ENCODE measurements at regions not wholly inside any gene's neighbourhood (a gene's known extent, or its start where the extent isn't known, plus 50 kb on each side); places are given as distances from the start of the nearest gene placed in this dataset.

DNA sequence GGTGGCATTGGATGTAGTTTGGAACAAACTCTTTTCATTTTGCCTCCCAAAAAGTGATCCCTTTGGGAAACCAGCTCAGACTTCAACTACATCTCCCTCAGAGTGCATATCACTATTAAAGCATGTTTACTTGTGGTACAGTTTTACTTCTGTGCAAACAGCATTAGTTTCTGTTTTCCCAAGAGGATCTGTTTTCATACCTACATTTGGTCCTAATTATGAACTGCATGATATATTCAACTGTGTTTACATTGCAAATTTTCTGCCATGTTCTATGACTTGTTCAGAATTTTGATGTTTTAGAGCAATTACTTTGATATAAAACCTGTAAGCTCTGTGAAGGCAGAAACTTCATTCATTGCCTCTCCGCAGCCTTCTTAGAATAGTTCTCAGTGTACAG, 681.5 kb upstream of the ACO1 start:
- Histone ChIP-seq H3K4me3 (no peak overlapping the region), H3K9me3 (replicated peaks; ENCODE audit: control insufficient read depth, insufficient read depth, low read length) (no peaks in the 10 kb centered on the region), H3K36me3 (ENCODE audit: control insufficient read depth in 2 of 2, insufficient read depth in 2 of 2, low read length in 1 of 2) (no peaks in the 10 kb centered on the region), H3K9ac (ENCODE audit: control insufficient read depth, insufficient read depth, low read length) (no peak overlapping the region), H3K27me3 (replicated peaks in 1 of 2; ENCODE audit: control insufficient read depth in 2 of 2, insufficient read depth in 2 of 2, low read length in 1 of 2) (no peaks in the 10 kb centered on the region), H3K27ac (ENCODE audit: control insufficient read depth, insufficient read depth) (no peak overlapping the region), H2AFZ (ENCODE audit: control insufficient read depth, low read depth, low read length) (no peak overlapping the region), H3K4me2 (ENCODE audit: control insufficient read depth, insufficient read depth) (no peak overlapping the region), H3K4me1 (ENCODE audit: control insufficient read depth, insufficient read depth, low read length) (no peaks in the 10 kb centered on the region), H3K79me2 (ENCODE audit: control insufficient read depth, insufficient read depth, low read length) (no peaks in the 10 kb centered on the region), H4K20me1 (ENCODE audit: control insufficient read depth, insufficient read depth) (no peaks in the 10 kb centered on the region)
- no peak for DNase-seq (ENCODE audit: low read depth, low spot score)
- WGBS (ENCODE audit: insufficient coverage, insufficient replicate concordance, low lambda C conversion rate, missing lambda C conversion rate), result 72% methylated on average over 1 of the region's 1 CpG
- ChIA-PET CTCF (no interaction called here), POLR2A (interaction anchor here (0.6 kb wide), 1 partner anchor 15 kb away, joined by 6 read pairs; no protein-coding TSS in a partner anchor), SMC1A (ENCODE audit: uncharacterized antibody, unreplicated experiment) (no interaction called here), RAD21 (ENCODE audit: unreplicated experiment) (no interaction called here)
- TF ChIP-seq PAX5 (IDR thresholded peaks at IDR 0.05; ENCODE audit: borderline replicate concordance, low read depth, low read length) (no peak), ZNF217 (IDR thresholded peaks at IDR 0.05) (no peak), TARDBP (IDR thresholded peaks at IDR 0.05; ENCODE audit: borderline replicate concordance) (no peak), BCL3 (IDR thresholded peaks at IDR 0.05; ENCODE audit: borderline replicate concordance, insufficient read depth, low read depth, low read length, poor library complexity, severe bottlenecking) (no peak), NR2F1 (conservative IDR thresholded peaks at IDR 0.05) (no peak), FOXM1 (IDR thresholded peaks at IDR 0.05; ENCODE audit: low read depth, low read length) (no peak), SUPT20H (IDR thresholded peaks at IDR 0.05; ENCODE audit: borderline replicate concordance, control insufficient read depth, low read depth, low read length) (no peak), POLR2AphosphoS2 (IDR thresholded peaks at IDR 0.05; ENCODE audit: low read depth, low read length) (no peak), HDAC2 (IDR thresholded peaks at IDR 0.05) (no peak), RAD21 (IDR thresholded peaks at IDR 0.05; ENCODE audit: insufficient read depth, low read depth, low read length) (no peak)
- TF ChIP-seq, protein P1, sequence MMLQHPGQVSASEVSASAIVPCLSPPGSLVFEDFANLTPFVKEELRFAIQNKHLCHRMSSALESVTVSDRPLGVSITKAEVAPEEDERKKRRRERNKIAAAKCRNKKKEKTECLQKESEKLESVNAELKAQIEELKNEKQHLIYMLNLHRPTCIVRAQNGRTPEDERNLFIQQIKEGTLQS (IDR thresholded peaks at IDR 0.05; ENCODE audit: borderline replicate concordance, extremely low read depth, low read depth, low read length), result no peak
- no peak for FAIRE-seq
- no TSS peak for BruUV-seq (replicated peaks)
- in situ Hi-C loops (cut with MboI) (no loop called here), intact Hi-C loops (cut with micrococcal nuclease; ENCODE audit: unreplicated experiment) (no loop called here)
- ATAC-seq, result no peak
